Tibial artery (tissue), 4 donors: ENCODE measurements at regions not wholly inside any gene's neighbourhood (a gene's known extent, or its start where the extent isn't known, plus 50 kb on each side); places are given as distances from the start of the nearest gene placed in this dataset.
"Not testable (repeated sequence)": the region's sequence is repeated elsewhere in the genome, so short reads cannot be mapped to it uniquely, and the experiment has no call there.

Experiments
- DNase-seq, 2 donors: peaks; one replicate each; pipeline ENCODE4 v3.0.0-alpha.2; 2019
- H3K27ac ChIP-seq, 2 donors: fragments of 200-600 bp; sonication (generic) in 1 of 2; 1 replicate in 1 of 2; 2 replicates in 1 of 2; pipeline ENCODE4 v1.5.1; 2018 to 2019; ENCODE audit warnings: mild to moderate bottlenecking in 1 of 2
- H3K27me3 ChIP-seq, 2 donors: fragments of 200-600 bp; sonication (generic) in 1 of 2; one replicate each; pipeline versions ENCODE4 v1.5.1 to v1.6.0; 2016 to 2019
- H3K36me3 ChIP-seq, 3 donors: fragments of 200-600 bp; sonication (generic) in 2 of 3; one replicate each; pipeline ENCODE4 v1.5.1; 2016 to 2019; ENCODE audit warnings: mild to moderate bottlenecking in 2 of 3
- H3K4me1 ChIP-seq, 4 donors: fragments of 200-600 bp; sonication (generic) in 2 of 4; 1 replicate in 3 of 4; 2 replicates in 1 of 4; pipeline ENCODE4 v1.5.1; 2016 to 2019
- H3K4me3 ChIP-seq, 2 donors: fragments of 200-600 bp; sonication (generic) in 1 of 2; 1 replicate in 1 of 2; 2 replicates in 1 of 2; pipeline ENCODE4 v1.5.1; 2018 to 2019; ENCODE audit warnings: mild to moderate bottlenecking in 2 of 2
- H3K9me3 ChIP-seq, 3 donors: fragments of 200-600 bp; sonication (generic) in 1 of 3; one replicate each; pipeline ENCODE4 v1.5.1; 2016 to 2019
- intact Hi-C: fragments of 100-400 bp; cut with DNase I; formaldehyde crosslinking; loops from one replicate; pipeline ENCODE4 v1.15.0; 2023; ENCODE audit warnings: low total_unique reads
- TF ChIP-seq, protein P1 (sequence below), 2 experiments: fragments of 200-600 bp in 1 of 2; fragments of 450-650 bp in 1 of 2; IDR thresholded peaks; one replicate each; pipeline ENCODE4 v1.5.1; 2017 to 2019; ENCODE audit warnings: antibody characterized with exemption in 2 of 2, mild to moderate bottlenecking in 1 of 2, moderate library complexity in 1 of 2

GRCh38 chr10:36002445-36002844 is 360.3 kb upstream of the FZD8 start:
- H3K36me3 ChIP-seq = no peaks in the 10 kb centered on the region
- TF ChIP-seq, protein P1, sequence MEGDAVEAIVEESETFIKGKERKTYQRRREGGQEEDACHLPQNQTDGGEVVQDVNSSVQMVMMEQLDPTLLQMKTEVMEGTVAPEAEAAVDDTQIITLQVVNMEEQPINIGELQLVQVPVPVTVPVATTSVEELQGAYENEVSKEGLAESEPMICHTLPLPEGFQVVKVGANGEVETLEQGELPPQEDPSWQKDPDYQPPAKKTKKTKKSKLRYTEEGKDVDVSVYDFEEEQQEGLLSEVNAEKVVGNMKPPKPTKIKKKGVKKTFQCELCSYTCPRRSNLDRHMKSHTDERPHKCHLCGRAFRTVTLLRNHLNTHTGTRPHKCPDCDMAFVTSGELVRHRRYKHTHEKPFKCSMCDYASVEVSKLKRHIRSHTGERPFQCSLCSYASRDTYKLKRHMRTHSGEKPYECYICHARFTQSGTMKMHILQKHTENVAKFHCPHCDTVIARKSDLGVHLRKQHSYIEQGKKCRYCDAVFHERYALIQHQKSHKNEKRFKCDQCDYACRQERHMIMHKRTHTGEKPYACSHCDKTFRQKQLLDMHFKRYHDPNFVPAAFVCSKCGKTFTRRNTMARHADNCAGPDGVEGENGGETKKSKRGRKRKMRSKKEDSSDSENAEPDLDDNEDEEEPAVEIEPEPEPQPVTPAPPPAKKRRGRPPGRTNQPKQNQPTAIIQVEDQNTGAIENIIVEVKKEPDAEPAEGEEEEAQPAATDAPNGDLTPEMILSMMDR (IDR thresholded peaks at IDR 0.05) = no peak
- DNase-seq = no peak
- no peak overlapping the region for H3K27ac ChIP-seq
- H3K9me3 ChIP-seq = no peaks in the 10 kb centered on the region
- intact Hi-C loops = no loop called here
- H3K27me3 ChIP-seq = no peaks in the 10 kb centered on the region
- H3K4me3 ChIP-seq = no peak overlapping the region
- H3K4me1 ChIP-seq = no peaks in the 10 kb centered on the region

DNA sequence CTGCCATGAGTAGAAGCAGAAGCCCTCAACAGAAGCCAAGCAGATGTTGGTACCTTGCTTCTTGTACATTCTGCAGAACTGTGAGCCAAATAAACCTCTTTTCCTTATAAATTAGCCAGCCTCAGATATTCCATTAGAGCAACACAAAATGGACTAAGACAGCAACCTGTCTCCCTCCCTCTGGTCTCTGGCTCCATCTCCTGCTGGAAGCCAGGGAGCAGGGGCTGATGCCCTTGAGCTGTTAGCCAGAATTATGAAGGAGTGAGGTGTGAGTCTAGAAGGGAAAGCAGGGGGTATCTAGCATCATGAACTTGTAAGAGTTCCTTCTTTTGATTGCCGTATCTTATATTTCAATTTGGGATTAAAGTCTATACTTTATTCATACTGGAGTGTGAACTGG is 358.7 kb upstream of the FZD8 start:
- DNase-seq, H3K27me3 ChIP-seq, H3K9me3 ChIP-seq, H3K36me3 ChIP-seq, H3K4me3 ChIP-seq, H3K27ac ChIP-seq, H3K4me1 ChIP-seq, intact Hi-C loops: not testable (repeated sequence)

DNA sequence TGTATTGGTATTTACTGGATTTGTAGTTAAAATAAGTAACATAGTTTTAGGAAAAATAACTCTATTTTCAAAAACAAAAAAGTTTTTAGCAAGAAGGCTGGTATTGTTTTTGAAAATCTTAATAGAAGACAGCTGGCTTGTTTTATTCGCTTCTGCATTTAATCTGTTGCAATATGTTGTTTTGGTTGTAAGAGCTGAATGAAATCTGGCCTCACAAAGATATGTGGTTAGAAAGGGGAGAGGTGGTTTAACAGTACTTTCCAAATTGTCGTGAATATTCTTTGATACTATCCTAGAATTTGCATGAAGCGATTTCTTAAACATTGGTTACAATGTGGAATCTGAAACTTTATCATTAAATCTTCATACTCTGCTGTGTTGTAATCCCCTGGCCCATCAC is 355.9 kb upstream of the FZD8 start:
- TF ChIP-seq, protein P1 (IDR thresholded peaks at IDR 0.05) = no peak
- intact Hi-C loops = no loop called here
- no peaks in the 10 kb centered on the region for H3K9me3 ChIP-seq

DNA sequence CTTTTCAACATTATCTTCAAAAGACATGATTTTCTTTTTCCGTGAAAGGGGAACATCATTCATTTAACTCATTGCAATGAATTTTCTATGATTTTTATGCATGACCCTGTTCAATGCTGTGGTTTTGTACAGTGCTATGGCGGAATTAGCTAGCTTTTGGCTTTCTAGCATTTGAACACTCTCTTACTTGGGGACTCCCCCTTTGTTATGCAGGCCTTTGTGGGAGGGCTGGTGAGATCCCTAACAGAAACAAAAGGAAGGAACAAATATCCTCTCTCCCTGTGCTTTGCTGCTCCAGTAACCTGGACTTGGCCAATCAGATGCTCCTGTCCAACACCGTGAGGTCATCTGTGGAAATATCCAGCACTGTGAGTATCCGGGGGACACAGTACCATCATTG is 353.4 kb upstream of the FZD8 start:
- DNase-seq = no peak
- Histone ChIP-seq H3K27ac (no peak overlapping the region), H3K4me1 (no peaks in the 10 kb centered on the region), H3K9me3 (no peaks in the 10 kb centered on the region), H3K4me3 (no peak overlapping the region), H3K36me3 (no peaks in the 10 kb centered on the region), H3K27me3 (no peaks in the 10 kb centered on the region)
- TF ChIP-seq, protein P1 (IDR thresholded peaks at IDR 0.05) = no peak
- intact Hi-C loops = no loop called here

More for the DNA sequence above, 355.9 kb upstream of the FZD8 start:
- Histone ChIP-seq H3K4me1 (no peaks in the 10 kb centered on the region), H3K36me3 (no peaks in the 10 kb centered on the region), H3K27ac (no peak overlapping the region), H3K4me3 (no peak overlapping the region), H3K27me3 (no peaks in the 10 kb centered on the region)
- no peak for DNase-seq

DNA sequence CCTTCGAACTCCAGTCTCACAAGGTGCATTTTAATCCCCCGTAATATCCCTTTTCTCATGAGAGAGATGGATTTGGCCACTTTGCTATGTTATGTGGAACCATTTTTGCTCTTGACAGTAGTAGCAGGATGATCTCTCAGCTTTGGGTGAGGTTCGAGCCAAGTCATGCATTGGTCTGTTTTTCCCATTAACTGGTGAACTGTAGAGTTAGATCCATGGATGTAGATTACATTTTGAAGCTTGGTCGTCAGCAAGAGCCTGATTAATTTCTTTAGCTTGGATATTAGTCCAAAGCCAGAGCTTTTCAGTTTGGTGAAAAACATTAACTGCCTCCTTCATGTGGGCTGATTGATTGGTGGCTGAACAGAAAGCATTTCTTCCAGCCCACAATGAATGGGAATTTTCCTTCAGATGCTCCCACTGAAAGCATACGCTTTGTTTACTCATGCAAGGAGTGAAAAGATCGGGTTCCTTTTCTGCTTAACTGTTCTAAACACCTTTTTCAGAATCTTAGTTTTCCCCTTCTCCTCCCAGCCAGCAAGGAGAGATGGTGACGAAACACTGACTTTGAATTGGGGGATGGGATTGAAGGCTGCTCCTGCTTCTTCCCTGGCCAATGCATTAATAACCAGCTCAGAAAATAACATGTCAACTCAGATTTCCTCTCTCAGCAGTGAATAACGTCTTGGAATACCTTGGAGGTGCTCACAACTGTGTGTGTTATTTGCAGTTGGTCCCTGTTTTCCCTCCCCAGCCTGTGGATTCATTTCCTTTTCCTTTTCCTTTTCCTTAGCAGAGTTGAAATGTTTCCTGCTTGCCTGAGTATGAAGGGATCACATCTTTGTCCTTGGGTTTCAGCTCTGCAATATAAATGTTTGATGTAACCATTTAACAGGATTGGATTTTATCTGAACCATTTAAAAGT is 351.8 kb upstream of the FZD8 start:
- Histone ChIP-seq H3K27me3 (no peaks in the 10 kb centered on the region), H3K27ac (no peak overlapping the region), H3K36me3 (no peaks in the 10 kb centered on the region), H3K4me1 (no peaks in the 10 kb centered on the region), H3K4me3 (no peak overlapping the region), H3K9me3 (peaks cover 0 to 11% (median 0%) of the 10 kb centered on the region in 3 donors)
- intact Hi-C loops = no loop called here
- no peak for DNase-seq
- TF ChIP-seq, protein P1 (IDR thresholded peaks at IDR 0.05) = no peak

GRCh38 chr10:35992107-35992506 is 350.0 kb upstream of the FZD8 start:
- H3K4me1 ChIP-seq = no peaks in the 10 kb centered on the region
- intact Hi-C loops = no loop called here
- H3K27me3 ChIP-seq = no peaks in the 10 kb centered on the region
- no peak overlapping the region for H3K27ac ChIP-seq
- H3K4me3 ChIP-seq = no peak overlapping the region
- TF ChIP-seq, protein P1 (IDR thresholded peaks at IDR 0.05) = no peak
- DNase-seq = no peak
- H3K36me3 ChIP-seq = no peaks in the 10 kb centered on the region
- peaks cover 0 to 11% (median 0%) of the 10 kb centered on the region in 3 donors for H3K9me3 ChIP-seq
